B cell (primary cell): ENCODE measurements at regions not wholly inside any gene's neighbourhood (a gene's known extent, or its start where the extent isn't known, plus 50 kb on each side); places are given as distances from the start of the nearest gene placed in this dataset.

Experiments used
- ATAC-seq: fragments of 200-7000 bp; cut with Tn5 transposase; one replicate; pipeline ENCODE4 v1.10.0; 2021; ENCODE audit warnings: low read depth, mild to moderate bottlenecking, moderate number of reproducible peaks, moderate library complexity
- CTCF ChIA-PET: fragments of 350-600 bp; sonication (Branson Sonifier 250); formaldehyde crosslinking; loops from one replicate; lab custom pipeline; 2021; ENCODE audit warnings: antibody characterized with exemption, inconsistent platforms; lab: Charles Lee
- POLR2A ChIA-PET: fragments of 350-600 bp; sonication (Branson Sonifier 250); formaldehyde crosslinking; loops from one replicate; lab custom pipeline; 2021; ENCODE audit warnings: antibody characterized with exemption; lab: Charles Lee
- DNase-seq: peaks from one replicate; pipeline ENCODE4 v3.0.0; 2013
- H2AFZ ChIP-seq: 2 replicates; pipeline ENCODE4 v1.6.1; 2012; ENCODE audit warnings: mild to moderate bottlenecking, low read depth, low read length; ENCODE audit not compliant: insufficient read depth, poor library complexity, severe bottlenecking
- H3K27ac ChIP-seq, 2 donors: 1 replicate in 1 of 2; 2 replicates in 1 of 2; pipeline ENCODE4 v1.5.1; 2012 to 2013; ENCODE audit warnings: low read length in 2 of 2, mild to moderate bottlenecking in 2 of 2, moderate library complexity in 1 of 2
- H3K27me3 ChIP-seq, 4 experiments: fragments of 200-600 bp in 1 of 4; sonication (generic) in 1 of 4; replicated peaks in 1 of 4; 1 replicate in 2 of 4; 2 replicates in 2 of 4; pipeline versions ENCODE4 v1.6.1 to v1.7.0; 2013 to 2016; ENCODE audit warnings: low read length in 3 of 4, mild to moderate bottlenecking in 2 of 4, mixed read lengths in 1 of 4, moderate library complexity in 1 of 4; ENCODE audit not compliant: insufficient read depth in 4 of 4, control insufficient read depth in 3 of 4; ENCODE audit errors: control extremely low read depth in 1 of 4
- H3K36me3 ChIP-seq, 2 experiments: replicated peaks in 1 of 2; 1 replicate in 1 of 2; 2 replicates in 1 of 2; pipeline versions ENCODE4 v1.6.1 to v1.7.1; 2013; ENCODE audit warnings: low read length in 1 of 2; ENCODE audit not compliant: insufficient read depth in 2 of 2, control insufficient read depth in 1 of 2; ENCODE audit errors: control extremely low read depth in 1 of 2, extremely low read depth in 1 of 2
- H3K4me1 ChIP-seq, 2 donors: fragments of 200-600 bp in 1 of 2; sonication (generic) in 1 of 2; 1 replicate in 1 of 2; 2 replicates in 1 of 2; pipeline versions ENCODE4 v1.5.1 to v1.6.1; 2013 to 2017; ENCODE audit warnings: low read length in 2 of 2; ENCODE audit not compliant: control insufficient read depth in 2 of 2, insufficient read depth in 2 of 2
- H3K4me2 ChIP-seq: replicated peaks from 2 replicates; pipeline ENCODE3; 2012; ENCODE audit warnings: mild to moderate bottlenecking, low read depth, low read length; ENCODE audit not compliant: poor library complexity, severe bottlenecking
- H3K4me3 ChIP-seq, 5 experiments: fragments of 200-600 bp in 1 of 5; sonication (generic) in 1 of 5; 1 replicate in 3 of 5; 2 replicates in 2 of 5; pipeline versions ENCODE4 v1.5.1 to v1.7.0; 2011 to 2016; ENCODE audit warnings: low read length in 4 of 5, mild to moderate bottlenecking in 4 of 5, low read depth in 2 of 5, control low read depth in 1 of 5, moderate library complexity in 1 of 5; ENCODE audit not compliant: insufficient read depth in 1 of 5; ENCODE audit errors: control extremely low read depth in 1 of 5, extremely low read depth in 1 of 5
- H3K79me2 ChIP-seq: fragments of 200-600 bp; sonication (generic); one replicate; pipeline ENCODE4 v1.6.0; 2016; ENCODE audit warnings: low read length; ENCODE audit not compliant: control insufficient read depth, insufficient read depth
- H3K9ac ChIP-seq: fragments of 200-600 bp; sonication (generic); 2 replicates; pipeline ENCODE4 v1.6.1; 2017; ENCODE audit warnings: mild to moderate bottlenecking, low read length, moderate library complexity
- H3K9me3 ChIP-seq, 3 donors: one replicate each; pipeline versions ENCODE4 v1.6.1 to v1.7.1; 2013; ENCODE audit warnings: low read length in 2 of 3; ENCODE audit not compliant: control insufficient read depth in 2 of 3, insufficient read depth in 1 of 3; ENCODE audit errors: control extremely low read depth in 1 of 3
- H4K20me1 ChIP-seq: 2 replicates; pipeline ENCODE4 v1.6.0; 2012; ENCODE audit warnings: mild to moderate bottlenecking, low read length; ENCODE audit not compliant: insufficient read depth, control insufficient read depth, poor library complexity, severe bottlenecking
- H3K27ac Mint-ChIP-seq: one replicate; pipeline ENCODE4 v1.8.0; 2021; ENCODE audit warnings: mixed read lengths
- H3K27me3 Mint-ChIP-seq: one replicate; pipeline ENCODE4 v1.8.0; 2021; ENCODE audit warnings: mixed read lengths
- H3K4me1 Mint-ChIP-seq: one replicate; pipeline ENCODE4 v1.8.0; 2021; ENCODE audit warnings: mixed read lengths
- H3K4me3 Mint-ChIP-seq: one replicate; pipeline ENCODE4 v1.8.0; 2021; ENCODE audit warnings: mixed read lengths
- H3K9me3 Mint-ChIP-seq: one replicate; pipeline ENCODE4 v1.8.0; 2022; ENCODE audit warnings: mixed read lengths; ENCODE audit not compliant: insufficient read depth
- CTCF ChIP-seq: fragments of 200-600 bp; IDR thresholded peaks from one replicate; pipeline ENCODE4 v1.8.0; 2022; ENCODE audit warnings: antibody characterized with exemption, mild to moderate bottlenecking
- EZH2 ChIP-seq: IDR thresholded peaks from 2 replicates; pipeline ENCODE4 v1.6.1; 2012; ENCODE audit warnings: borderline replicate concordance, low read depth, mild to moderate bottlenecking, moderate library complexity, low read length; ENCODE audit not compliant: insufficient read depth, poor library complexity, severe bottlenecking
- WGBS: methylation state at CpG from one replicate; pipeline ENCODE4 v1.1.5; 2013; ENCODE audit warnings: missing lambda C conversion rate; ENCODE audit not compliant: insufficient coverage; 5-methylcytosine and 5-hydroxymethylcytosine counted together
- intact Hi-C: fragments of 100-400 bp; cut with micrococcal nuclease; formaldehyde crosslinking; loops from one replicate; pipeline ENCODE4 v1.10.0; 2022

- ATAC-seq (no peak), DNase-seq (no peak)
- 79% methylated on average over 7 of the region's 7 CpGs for WGBS
- TF ChIP-seq CTCF (no peak), EZH2 (no peak)
- Histone ChIP-seq H3K4me1 (no peaks in the 10 kb centered on the region), H3K36me3 (no peaks in the 10 kb centered on the region), H3K4me2 (no peak overlapping the region), H3K27ac (no peak overlapping the region), H3K9ac (no peak overlapping the region), H3K79me2 (no peaks in the 10 kb centered on the region), H3K9me3 (peaks cover 0 to 15% (median 0%) of the 10 kb centered on the region in 3 donors), H2AFZ (no peak overlapping the region), H3K4me3 (no peak overlapping the region), H3K27me3 (peaks cover 0 to 4% (median 0%) of the 10 kb centered on the region in 4 experiments), H4K20me1 (no peaks in the 10 kb centered on the region)
- POLR2A ChIA-PET = no interaction called here
- H3K4me1 Mint-ChIP-seq = no peaks in the 10 kb centered on the region
- CTCF ChIA-PET = no interaction called here
- no peak overlapping the region for H3K27ac Mint-ChIP-seq
- no peaks in the 10 kb centered on the region for H3K27me3 Mint-ChIP-seq
- H3K4me3 Mint-ChIP-seq = no peak overlapping the region
- H3K9me3 Mint-ChIP-seq = no peaks in the 10 kb centered on the region
- intact Hi-C loops = no loop called here
These were observed 211.2 kb downstream of the SMAD2 start for GRCh38 chr18:47719096-47719780.

GRCh38 chr18:47718646-47719045 is 211.8 kb downstream of the SMAD2 start:
- intact Hi-C loops = no loop called here
- 67% methylated on average over 1 of the region's 1 CpG for WGBS
- TF ChIP-seq CTCF = no peak
- TF ChIP-seq EZH2 = no peak

More at GRCh38 chr18:47718646-47719045, 211.8 kb downstream of the SMAD2 start:
- Mint-ChIP-seq H3K9me3 (no peaks in the 10 kb centered on the region), H3K27ac (no peak overlapping the region), H3K4me1 (no peaks in the 10 kb centered on the region), H3K4me3 (no peak overlapping the region), H3K27me3 (no peaks in the 10 kb centered on the region)
- Histone ChIP-seq H3K9ac (no peak overlapping the region), H3K9me3 (peaks cover 0 to 15% (median 0%) of the 10 kb centered on the region in 3 donors), H3K4me3 (no peak overlapping the region), H4K20me1 (no peaks in the 10 kb centered on the region), H3K36me3 (no peaks in the 10 kb centered on the region), H3K4me2 (no peak overlapping the region), H3K79me2 (no peaks in the 10 kb centered on the region), H3K4me1 (no peaks in the 10 kb centered on the region), H2AFZ (no peak overlapping the region), H3K27me3 (peaks cover 0 to 4% (median 0%) of the 10 kb centered on the region in 4 experiments), H3K27ac (no peak overlapping the region)
- POLR2A ChIA-PET = no interaction called here
- ATAC-seq (no peak), DNase-seq (no peak)
- CTCF ChIA-PET = no interaction called here
